Muscle of leg (tissue), 3 donors: ENCODE measurements at regions not wholly inside any gene's neighbourhood (a gene's known extent, or its start where the extent isn't known, plus 50 kb on each side); places are given as distances from the start of the nearest gene placed in this dataset.

Experiments used
- DNase-seq: peaks from one replicate; pipeline ENCODE4 v3.0.0; 2013
- H3K27ac ChIP-seq: one replicate; pipeline ENCODE4 v1.5.1; 2013; ENCODE audit warnings: mild to moderate bottlenecking, low read length, control low read depth
- H3K27me3 ChIP-seq: one replicate; pipeline ENCODE4 v1.6.1; 2013; ENCODE audit warnings: low read length; ENCODE audit not compliant: control insufficient read depth, insufficient read depth
- H3K36me3 ChIP-seq: one replicate; pipeline ENCODE4 v1.6.1; 2013; ENCODE audit warnings: low read length; ENCODE audit not compliant: control insufficient read depth, insufficient read depth
- H3K4me1 ChIP-seq: one replicate; pipeline ENCODE4 v1.6.1; 2013; ENCODE audit warnings: low read length; ENCODE audit not compliant: control insufficient read depth, insufficient read depth
- H3K4me3 ChIP-seq: one replicate; pipeline ENCODE4 v1.5.1; 2013; ENCODE audit warnings: low read length, control low read depth
- H3K9me3 ChIP-seq: replicated peaks from 2 replicates; pipeline ENCODE4 v1.6.1; 2013; ENCODE audit warnings: low read depth, low read length; ENCODE audit not compliant: control insufficient read depth
- WGBS: methylation state at CpG from one replicate; pipeline ENCODE4 v1.1.5; 2013; ENCODE audit warnings: missing lambda C conversion rate; ENCODE audit not compliant: insufficient coverage; 5-methylcytosine and 5-hydroxymethylcytosine counted together

DNA sequence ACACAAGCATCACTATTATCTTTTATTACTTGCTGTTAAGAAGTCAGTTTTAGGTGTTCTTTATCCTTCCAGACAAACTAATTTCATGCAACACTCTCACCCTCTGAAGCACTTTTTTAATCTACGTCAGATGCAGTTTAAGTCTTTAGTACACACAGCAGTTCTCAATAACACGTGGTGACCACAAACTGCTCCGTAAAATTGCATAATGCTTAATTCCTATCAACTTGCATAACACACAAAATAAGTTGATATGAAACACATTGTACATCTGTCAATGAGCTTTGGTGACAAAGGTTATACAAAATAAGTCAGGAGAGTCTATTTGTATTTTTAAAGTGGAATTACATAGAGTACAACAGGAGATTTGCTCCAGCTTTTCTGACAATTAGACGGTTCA, 140.9 kb upstream of the ETS2 start:
- H3K4me3 ChIP-seq: no peak overlapping the region
- H3K27ac ChIP-seq: no peak overlapping the region
- WGBS: no CpG with 5 or more reads among the region's 4 CpGs
- H3K4me1 ChIP-seq: peaks cover 10% of the 10 kb centered on the region
- no peaks in the 10 kb centered on the region for H3K36me3 ChIP-seq
- peaks cover 36% of the 10 kb centered on the region for H3K27me3 ChIP-seq
- H3K9me3 ChIP-seq: no peaks in the 10 kb centered on the region
- no peak for DNase-seq

DNA sequence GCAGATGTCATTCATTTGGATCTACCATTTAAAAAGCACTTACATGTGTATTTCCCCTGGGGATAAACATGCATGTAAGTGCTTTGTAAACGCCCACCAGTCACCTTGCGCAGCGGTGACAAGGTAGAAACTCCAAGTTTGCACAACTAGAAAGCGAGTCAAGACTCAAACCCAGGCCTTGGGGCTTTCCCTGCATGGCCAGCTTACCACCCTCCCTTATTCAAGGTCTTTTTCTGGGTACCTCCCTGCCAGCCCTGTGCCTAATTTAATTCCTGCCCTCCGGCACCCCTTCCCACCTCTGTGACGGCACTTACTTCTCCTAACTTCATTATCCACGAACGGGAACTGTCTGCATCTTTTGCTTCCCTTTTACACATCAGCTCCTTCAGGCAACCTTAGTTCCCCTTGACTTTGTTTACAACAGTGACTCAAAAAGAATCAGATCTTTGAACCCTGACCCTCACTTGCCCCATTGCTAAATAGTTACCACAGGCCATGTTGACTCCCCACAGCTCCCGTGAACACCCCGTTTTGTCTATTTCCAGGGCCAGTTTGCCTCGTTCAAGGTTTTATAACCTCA, 138.3 kb upstream of the ETS2 start:
- no peaks in the 10 kb centered on the region for H3K36me3 ChIP-seq
- peaks cover 2% of the 10 kb centered on the region for H3K4me1 ChIP-seq
- DNase-seq: no peak
- H3K27me3 ChIP-seq: peaks cover 13% of the 10 kb centered on the region
- WGBS: 85% methylated on average over 11 of the region's 11 CpGs
- no peak overlapping the region for H3K4me3 ChIP-seq
- H3K27ac ChIP-seq: no peak overlapping the region
- H3K9me3 ChIP-seq: no peaks in the 10 kb centered on the region

DNA sequence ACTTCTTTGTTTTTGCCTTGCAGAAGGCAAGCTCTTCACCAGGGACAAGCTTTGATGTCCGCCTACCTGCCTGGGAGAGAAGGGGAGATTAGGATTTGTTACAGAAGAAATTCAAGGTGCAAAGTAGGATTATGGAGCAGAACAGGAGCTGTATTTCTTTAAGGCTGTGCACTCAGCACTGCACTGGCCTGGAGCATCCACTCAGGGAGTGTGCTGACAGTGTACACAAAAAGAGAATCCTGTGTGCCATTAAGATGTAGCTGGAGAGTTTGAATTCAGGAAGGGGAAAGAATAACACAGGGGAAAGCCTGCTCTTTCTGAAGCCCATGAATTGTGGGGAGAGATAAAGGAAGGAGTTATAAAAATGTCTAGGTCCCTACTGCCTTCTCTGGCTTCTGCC, 137.7 kb upstream of the ETS2 start:
- H3K4me1 ChIP-seq: peaks cover 2% of the 10 kb centered on the region
- no peak overlapping the region for H3K4me3 ChIP-seq
- H3K36me3 ChIP-seq: no peaks in the 10 kb centered on the region
- 56% methylated on average over 1 of the region's 1 CpG for WGBS
- H3K9me3 ChIP-seq: no peaks in the 10 kb centered on the region
- H3K27ac ChIP-seq: no peak overlapping the region
- no peak for DNase-seq
- H3K27me3 ChIP-seq: peaks cover 12% of the 10 kb centered on the region

DNA sequence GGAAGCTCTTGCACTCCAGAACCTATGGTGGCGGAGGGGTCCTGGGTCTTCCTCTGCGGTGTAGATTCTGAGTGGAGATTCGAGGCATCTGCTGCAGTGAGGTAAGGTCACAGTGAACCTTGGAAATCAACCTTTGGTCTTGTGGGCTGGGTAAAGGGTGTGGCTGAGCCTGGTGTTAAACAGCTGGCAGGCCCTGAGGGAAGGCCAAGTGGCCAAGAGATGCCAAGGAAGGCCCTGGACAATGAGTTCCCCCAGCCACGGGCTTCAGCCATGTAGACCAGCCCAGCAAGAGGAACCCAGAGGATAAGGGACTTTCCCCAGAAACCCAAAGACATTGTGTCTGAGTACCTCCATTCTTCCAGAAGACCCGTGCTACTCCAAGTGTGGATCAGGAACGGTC, 137.2 kb upstream of the ETS2 start:
- Histone ChIP-seq H3K9me3 (no peaks in the 10 kb centered on the region), H3K4me3 (no peak overlapping the region), H3K4me1 (peaks cover 2% of the 10 kb centered on the region), H3K36me3 (no peaks in the 10 kb centered on the region), H3K27me3 (peaks cover 12% of the 10 kb centered on the region), H3K27ac (no peak overlapping the region)
- WGBS: 100% methylated on average over 3 of the region's 6 CpGs
- DNase-seq: no peak

DNA sequence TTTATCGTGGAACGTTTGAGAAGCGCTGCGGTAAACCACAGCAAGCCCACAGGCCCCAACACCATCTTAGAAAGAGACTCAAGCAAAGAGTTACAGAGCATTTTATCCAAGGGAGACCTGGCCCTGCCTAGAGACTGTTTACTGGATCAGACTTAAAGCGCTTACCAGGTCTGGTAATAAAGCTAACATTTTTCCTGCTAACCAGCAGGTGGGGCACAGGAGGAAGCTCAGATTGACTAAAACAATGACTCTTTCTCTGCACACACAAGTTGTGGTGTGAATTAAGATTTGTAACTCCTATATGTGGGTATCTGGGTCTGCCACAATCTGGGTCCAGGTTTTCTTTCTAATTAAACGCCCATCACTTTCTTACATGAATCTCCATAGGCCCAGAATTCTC, 136.5 kb upstream of the ETS2 start:
- WGBS: 77% methylated on average over 6 of the region's 6 CpGs
- peak; percentile 42 for DNase-seq
- Histone ChIP-seq H3K4me3 (no peak overlapping the region), H3K9me3 (no peaks in the 10 kb centered on the region), H3K27me3 (peaks cover 10% of the 10 kb centered on the region), H3K27ac (no peak overlapping the region), H3K36me3 (no peaks in the 10 kb centered on the region), H3K4me1 (peaks cover 2% of the 10 kb centered on the region)

DNA sequence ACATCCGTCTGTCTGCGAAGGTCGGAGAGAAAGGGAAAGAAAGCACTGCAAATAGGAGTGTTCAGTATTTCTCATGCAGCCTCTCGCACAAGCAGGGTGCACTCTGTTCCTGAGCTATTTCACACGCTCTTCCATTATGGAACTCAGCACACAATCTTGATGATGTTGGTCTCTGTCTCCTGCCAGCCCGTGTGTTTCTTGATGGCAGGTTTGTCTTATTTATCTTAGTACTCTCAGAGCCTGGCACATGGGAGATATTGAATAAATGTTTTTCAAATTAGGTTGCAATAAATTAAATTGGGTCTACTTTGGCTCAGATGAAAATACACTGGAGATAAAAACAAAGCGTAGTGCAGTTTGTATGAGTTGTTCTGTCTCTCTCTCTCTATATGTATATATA, 134.9 kb upstream of the ETS2 start:
- 93% methylated on average over 3 of the region's 7 CpGs for WGBS
- no peaks in the 10 kb centered on the region for H3K9me3 ChIP-seq
- no peaks in the 10 kb centered on the region for H3K36me3 ChIP-seq
- no peak for DNase-seq
- peaks cover 6% of the 10 kb centered on the region for H3K27me3 ChIP-seq
- no peak overlapping the region for H3K27ac ChIP-seq
- H3K4me3 ChIP-seq: no peak overlapping the region
- peaks cover 2% of the 10 kb centered on the region for H3K4me1 ChIP-seq

DNA sequence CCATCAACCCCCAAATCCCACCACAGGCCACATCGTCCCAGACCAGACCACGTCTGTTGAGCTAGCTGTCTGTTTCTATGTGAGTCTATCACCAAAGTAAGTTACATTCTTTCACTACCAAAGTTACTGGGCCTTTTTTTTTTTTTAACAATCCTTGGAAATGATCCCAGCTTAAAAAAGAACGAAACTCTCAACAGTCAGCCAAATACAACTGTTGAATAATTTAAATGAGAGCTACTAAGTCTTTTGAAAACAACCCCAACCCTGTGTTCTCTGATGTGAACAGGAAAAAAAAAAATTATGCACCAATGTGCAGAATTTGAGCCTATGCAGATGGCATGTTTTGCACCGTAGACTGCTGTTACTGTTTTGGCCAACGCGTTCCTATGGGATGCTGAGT, 134.0 kb upstream of the ETS2 start:
- Histone ChIP-seq H3K9me3 (no peaks in the 10 kb centered on the region), H3K27ac (no peak overlapping the region), H3K27me3 (peaks cover 10% of the 10 kb centered on the region), H3K36me3 (no peaks in the 10 kb centered on the region), H3K4me3 (no peak overlapping the region), H3K4me1 (peaks cover 2% of the 10 kb centered on the region)
- DNase-seq: peak; percentile 81
- WGBS: no CpG with 5 or more reads among the region's 6 CpGs

DNA sequence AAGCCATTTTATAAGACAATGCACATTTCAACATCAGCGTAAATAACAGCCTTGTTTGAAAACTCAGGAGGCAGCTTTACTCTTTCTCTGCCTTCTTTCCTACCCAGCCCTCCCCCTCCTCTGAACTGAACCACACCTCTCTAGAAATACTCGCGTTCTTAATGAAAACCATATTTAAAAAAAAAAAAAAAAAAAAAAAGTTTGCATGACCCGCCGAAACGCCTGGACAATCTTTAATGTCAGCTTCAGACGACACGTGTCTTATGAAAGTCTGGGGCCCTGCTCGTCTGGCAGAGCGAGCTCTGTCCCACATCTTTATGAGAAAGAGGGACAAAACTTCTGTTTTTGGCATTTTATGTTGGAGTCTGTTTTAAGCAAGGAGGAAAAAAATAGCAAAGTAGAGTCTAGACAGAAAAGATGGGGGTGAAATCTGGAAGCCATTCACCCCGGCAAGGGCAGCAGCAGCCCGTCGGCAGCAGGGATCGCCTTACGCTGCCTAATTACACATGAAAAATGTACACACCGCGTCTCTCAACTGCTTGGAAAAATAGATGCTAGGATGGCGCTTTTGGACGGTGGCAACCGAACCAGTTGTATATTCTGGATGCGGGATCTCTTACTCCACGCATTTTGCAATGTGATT, 130.4 kb upstream of the ETS2 start:
- Histone ChIP-seq H3K27me3 (peaks cover 4% of the 10 kb centered on the region), H3K4me1 (peaks cover 5% of the 10 kb centered on the region), H3K4me3 (no peak overlapping the region), H3K9me3 (no peaks in the 10 kb centered on the region), H3K36me3 (no peaks in the 10 kb centered on the region), H3K27ac (no peak overlapping the region)
- 17% methylated on average over 16 of the region's 22 CpGs for WGBS
- peak; percentile 72 for DNase-seq

DNA sequence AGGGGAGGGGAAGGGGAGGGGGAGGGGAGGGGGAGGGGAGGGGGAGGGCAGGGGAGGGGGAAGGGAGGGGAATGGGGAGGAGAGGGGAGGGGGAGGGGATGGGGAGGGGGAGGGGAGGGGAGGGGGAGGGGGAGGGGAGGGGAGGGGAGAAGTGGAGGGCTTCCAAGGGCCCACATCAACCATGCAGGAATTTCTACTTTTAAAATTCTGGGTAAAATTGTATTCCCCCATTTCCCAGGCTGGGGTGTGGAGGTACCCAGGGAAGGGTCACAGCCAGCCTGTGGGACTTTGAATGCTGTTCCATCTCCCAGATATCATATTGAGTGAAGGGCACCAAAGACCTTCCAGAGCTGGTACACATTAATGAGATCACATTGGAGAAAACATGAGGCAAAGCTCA, 126.9 kb upstream of the ETS2 start:
- Histone ChIP-seq H3K27ac (no peak overlapping the region), H3K27me3 (peaks cover 7% of the 10 kb centered on the region)
- DNase-seq: no peak

DNA sequence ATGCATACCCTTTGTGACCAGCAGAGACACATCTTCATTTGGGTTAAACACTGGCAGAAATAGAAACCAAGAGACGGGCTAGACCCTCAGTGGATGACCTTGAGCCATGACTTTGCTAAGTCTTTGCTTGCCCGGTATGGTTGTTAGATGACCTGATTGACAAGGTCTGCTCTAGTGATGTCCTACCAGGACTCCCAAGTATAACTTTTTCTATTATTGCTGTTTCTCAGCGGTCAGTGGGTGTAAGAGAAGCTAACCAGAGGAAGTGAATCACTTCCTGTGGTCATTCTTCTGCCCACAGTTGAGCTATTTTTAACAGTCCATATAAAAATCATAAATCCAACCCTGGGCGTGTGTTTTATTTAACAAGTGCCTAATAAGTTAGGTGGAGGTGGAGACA, 126.2 kb upstream of the ETS2 start:
- H3K36me3 ChIP-seq: no peaks in the 10 kb centered on the region
- no peak overlapping the region for H3K27ac ChIP-seq
- 83% methylated on average over 1 of the region's 4 CpGs for WGBS
- H3K4me3 ChIP-seq: no peak overlapping the region
- H3K4me1 ChIP-seq: peaks cover 2% of the 10 kb centered on the region
- DNase-seq: peak; percentile 30
- H3K27me3 ChIP-seq: peaks cover 7% of the 10 kb centered on the region
- H3K9me3 ChIP-seq: no peaks in the 10 kb centered on the region

More for the DNA sequence above, 126.9 kb upstream of the ETS2 start:
- no peak overlapping the region for H3K4me3 ChIP-seq
- H3K4me1 ChIP-seq: peaks cover 2% of the 10 kb centered on the region
- H3K36me3 ChIP-seq: no peaks in the 10 kb centered on the region
- H3K9me3 ChIP-seq: no peaks in the 10 kb centered on the region

DNA sequence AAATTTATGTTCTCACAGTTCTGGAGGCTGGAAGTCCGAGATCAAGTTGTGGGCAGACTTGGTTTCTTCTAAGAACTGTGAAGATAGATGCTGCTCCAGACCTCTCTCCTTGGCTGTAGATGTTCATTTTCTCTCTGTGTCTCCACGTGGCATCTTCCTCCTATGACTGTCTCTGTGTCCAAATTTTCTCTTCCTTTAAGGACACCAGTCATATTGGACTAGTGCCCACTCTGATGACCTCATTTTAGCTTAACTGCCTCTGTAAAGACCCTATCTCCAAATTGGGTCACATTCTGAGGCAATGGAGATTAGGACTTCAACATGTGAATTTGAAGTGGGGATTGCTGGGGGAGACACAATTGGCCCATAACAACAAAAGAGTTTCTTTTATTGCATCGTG, 125.3 kb upstream of the ETS2 start:
- Histone ChIP-seq H3K4me3 (no peak overlapping the region), H3K36me3 (no peaks in the 10 kb centered on the region), H3K27me3 (peaks cover 7% of the 10 kb centered on the region), H3K9me3 (no peaks in the 10 kb centered on the region), H3K27ac (no peak overlapping the region), H3K4me1 (peaks cover 2% of the 10 kb centered on the region)
- WGBS: 75% methylated on average over 1 of the region's 3 CpGs
- no peak for DNase-seq
